Neural cell (in vitro differentiated cells): ENCODE measurements at regions not wholly inside any gene's neighbourhood (a gene's known extent, or its start where the extent isn't known, plus 50 kb on each side); places are given as distances from the start of the nearest gene placed in this dataset.

Experiments used
- H2AFZ ChIP-seq: fragments of 200-600, 300-800 bp; sonication (generic), shearing (Covaris generic); 2 replicates; pipeline ENCODE4 v1.6.0; 2014; ENCODE audit warnings: low read depth, mild to moderate bottlenecking, antibody characterized with exemption, low read length, moderate library complexity
- H3F3A ChIP-seq: fragments of 200-600 bp; shearing (Covaris generic); 2 replicates; pipeline ENCODE4 v1.6.1; 2016; ENCODE audit warnings: mild to moderate bottlenecking, moderate library complexity, mixed read lengths, antibody characterized with exemption, low read length; ENCODE audit not compliant: insufficient read depth, poor library complexity, severe bottlenecking
- H3K27ac ChIP-seq: fragments of 200-600, 300-800 bp; sonication (generic), shearing (Covaris generic); 2 replicates; pipeline ENCODE4 v1.5.1; 2014; ENCODE audit warnings: mild to moderate bottlenecking, low read length, moderate library complexity
- H3K27me3 ChIP-seq: fragments of 300-800, 200-600 bp; sonication (generic), shearing (Covaris generic); 2 replicates; pipeline ENCODE4 v1.6.0; 2014; ENCODE audit warnings: mild to moderate bottlenecking, low read depth, low read length, moderate library complexity; ENCODE audit not compliant: insufficient read depth
- H3K36me3 ChIP-seq: fragments of 300-800, 200-600 bp; sonication (generic), shearing (Covaris generic); 2 replicates; pipeline ENCODE4 v1.5.1; 2014; ENCODE audit warnings: mild to moderate bottlenecking, antibody characterized with exemption, low read length, moderate library complexity; ENCODE audit not compliant: insufficient read depth
- H3K4me2 ChIP-seq: fragments of 300-800, 200-600 bp; sonication (generic), shearing (Covaris generic); 2 replicates; pipeline ENCODE4 v1.6.0; 2014; ENCODE audit warnings: mild to moderate bottlenecking, low read length
- H3K4me3 ChIP-seq: fragments of 300-800, 200-600 bp; sonication (generic), shearing (Covaris generic); 2 replicates; pipeline ENCODE4 v1.5.1; 2014; ENCODE audit warnings: mild to moderate bottlenecking, low read length, moderate library complexity
- H3K79me2 ChIP-seq: fragments of 200-600 bp; shearing (Covaris generic); replicated peaks from 2 replicates; pipeline ENCODE4 v1.6.0; 2014; ENCODE audit warnings: mild to moderate bottlenecking, low read length, moderate library complexity; ENCODE audit not compliant: insufficient read depth
- H3K9ac ChIP-seq: fragments of 300-800, 200-600 bp; sonication (generic), shearing (Covaris generic); 2 replicates; pipeline ENCODE4 v1.6.1; 2016; ENCODE audit warnings: mild to moderate bottlenecking, low read length, mixed read lengths
- H3K9me2 ChIP-seq: fragments of 200-600 bp; shearing (Covaris generic); 2 replicates; pipeline ENCODE4 v1.6.1; 2016; ENCODE audit warnings: mild to moderate bottlenecking, low read length, mixed read lengths; ENCODE audit not compliant: insufficient read depth
- H3K9me3 ChIP-seq: fragments of 200-600, 300-800 bp; sonication (generic), shearing (Covaris generic); 2 replicates; pipeline ENCODE4 v1.6.1; 2016; ENCODE audit warnings: mild to moderate bottlenecking, mixed run types, low read length, moderate library complexity, mixed read lengths
- H4K20me1 ChIP-seq: fragments of 200-600 bp; shearing (Covaris generic); 2 replicates; pipeline ENCODE4 v1.6.1; 2016; ENCODE audit warnings: mild to moderate bottlenecking, mixed run types; ENCODE audit not compliant: insufficient read depth
- EP300 ChIP-seq: fragments of 450-650 bp; conservative IDR thresholded peaks from 2 replicates; pipeline ENCODE4 v1.6.1; 2014; ENCODE audit warnings: antibody characterized with exemption, mild to moderate bottlenecking, moderate library complexity; ENCODE audit not compliant: poor library complexity, severe bottlenecking
- EZH2 ChIP-seq: fragments of 200-600, 300-800 bp; shearing (Covaris generic), sonication (generic); IDR thresholded peaks from 2 replicates; pipeline ENCODE4 v1.6.1; 2014; ENCODE audit warnings: antibody characterized with exemption, low read length, borderline replicate concordance, mild to moderate bottlenecking; ENCODE audit not compliant: insufficient read depth, poor library complexity, severe bottlenecking
- MXI1 ChIP-seq: fragments of 450-650 bp; conservative IDR thresholded peaks from 2 replicates; pipeline ENCODE4 v1.6.1; 2014; ENCODE audit warnings: antibody characterized with exemption, mild to moderate bottlenecking; ENCODE audit not compliant: poor library complexity, severe bottlenecking
- POLR2AphosphoS5 ChIP-seq: IDR thresholded peaks from 2 replicates; pipeline ENCODE4 v1.6.1; 2012
- RAD21 ChIP-seq: fragments of 450-650 bp; conservative IDR thresholded peaks from 2 replicates; pipeline ENCODE4 v1.6.1; 2014; ENCODE audit warnings: antibody characterized with exemption, mild to moderate bottlenecking, moderate library complexity
- SMC3 ChIP-seq: fragments of 450-650 bp; conservative IDR thresholded peaks from 2 replicates; pipeline ENCODE4 v1.6.1; 2014; ENCODE audit warnings: antibody characterized with exemption, mild to moderate bottlenecking, moderate library complexity; ENCODE audit not compliant: poor library complexity
- TAF1 ChIP-seq: IDR thresholded peaks from 2 replicates; pipeline ENCODE4 v1.6.1; 2012; ENCODE audit warnings: low read depth
- TF ChIP-seq, protein P1 (sequence below): IDR thresholded peaks from 2 replicates; pipeline ENCODE4 v1.6.1; 2012; ENCODE audit warnings: borderline replicate concordance
- TF ChIP-seq, protein P2 (sequence below): fragments of 450-650 bp; IDR thresholded peaks from 2 replicates; pipeline ENCODE4 v1.5.1; 2014; ENCODE audit warnings: antibody characterized with exemption, mild to moderate bottlenecking, moderate library complexity; ENCODE audit not compliant: poor library complexity, severe bottlenecking

GRCh38 chrX:13428053-13428786, 108.4 kb upstream of the ATXN3L start:
- no peaks in the 10 kb centered on the region for H3K36me3 ChIP-seq
- H3F3A ChIP-seq = no peaks in the 10 kb centered on the region
- no peaks in the 10 kb centered on the region for H3K9me2 ChIP-seq
- H3K4me3 ChIP-seq = no peak overlapping the region
- H3K27me3 ChIP-seq = no peaks in the 10 kb centered on the region
- no peaks in the 10 kb centered on the region for H4K20me1 ChIP-seq
- H3K4me2 ChIP-seq = no peak overlapping the region
- no peak overlapping the region for H3K27ac ChIP-seq
- H3K9ac ChIP-seq = no peak overlapping the region
- TF ChIP-seq, protein P1, sequence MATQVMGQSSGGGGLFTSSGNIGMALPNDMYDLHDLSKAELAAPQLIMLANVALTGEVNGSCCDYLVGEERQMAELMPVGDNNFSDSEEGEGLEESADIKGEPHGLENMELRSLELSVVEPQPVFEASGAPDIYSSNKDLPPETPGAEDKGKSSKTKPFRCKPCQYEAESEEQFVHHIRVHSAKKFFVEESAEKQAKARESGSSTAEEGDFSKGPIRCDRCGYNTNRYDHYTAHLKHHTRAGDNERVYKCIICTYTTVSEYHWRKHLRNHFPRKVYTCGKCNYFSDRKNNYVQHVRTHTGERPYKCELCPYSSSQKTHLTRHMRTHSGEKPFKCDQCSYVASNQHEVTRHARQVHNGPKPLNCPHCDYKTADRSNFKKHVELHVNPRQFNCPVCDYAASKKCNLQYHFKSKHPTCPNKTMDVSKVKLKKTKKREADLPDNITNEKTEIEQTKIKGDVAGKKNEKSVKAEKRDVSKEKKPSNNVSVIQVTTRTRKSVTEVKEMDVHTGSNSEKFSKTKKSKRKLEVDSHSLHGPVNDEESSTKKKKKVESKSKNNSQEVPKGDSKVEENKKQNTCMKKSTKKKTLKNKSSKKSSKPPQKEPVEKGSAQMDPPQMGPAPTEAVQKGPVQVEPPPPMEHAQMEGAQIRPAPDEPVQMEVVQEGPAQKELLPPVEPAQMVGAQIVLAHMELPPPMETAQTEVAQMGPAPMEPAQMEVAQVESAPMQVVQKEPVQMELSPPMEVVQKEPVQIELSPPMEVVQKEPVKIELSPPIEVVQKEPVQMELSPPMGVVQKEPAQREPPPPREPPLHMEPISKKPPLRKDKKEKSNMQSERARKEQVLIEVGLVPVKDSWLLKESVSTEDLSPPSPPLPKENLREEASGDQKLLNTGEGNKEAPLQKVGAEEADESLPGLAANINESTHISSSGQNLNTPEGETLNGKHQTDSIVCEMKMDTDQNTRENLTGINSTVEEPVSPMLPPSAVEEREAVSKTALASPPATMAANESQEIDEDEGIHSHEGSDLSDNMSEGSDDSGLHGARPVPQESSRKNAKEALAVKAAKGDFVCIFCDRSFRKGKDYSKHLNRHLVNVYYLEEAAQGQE = no peak
- TF ChIP-seq TAF1 (no peak), POLR2AphosphoS5 (no peak), EZH2 (no peak), EP300 (no peak), SMC3 (no peak), MXI1 (no peak), RAD21 (no peak)
- TF ChIP-seq, protein P2, sequence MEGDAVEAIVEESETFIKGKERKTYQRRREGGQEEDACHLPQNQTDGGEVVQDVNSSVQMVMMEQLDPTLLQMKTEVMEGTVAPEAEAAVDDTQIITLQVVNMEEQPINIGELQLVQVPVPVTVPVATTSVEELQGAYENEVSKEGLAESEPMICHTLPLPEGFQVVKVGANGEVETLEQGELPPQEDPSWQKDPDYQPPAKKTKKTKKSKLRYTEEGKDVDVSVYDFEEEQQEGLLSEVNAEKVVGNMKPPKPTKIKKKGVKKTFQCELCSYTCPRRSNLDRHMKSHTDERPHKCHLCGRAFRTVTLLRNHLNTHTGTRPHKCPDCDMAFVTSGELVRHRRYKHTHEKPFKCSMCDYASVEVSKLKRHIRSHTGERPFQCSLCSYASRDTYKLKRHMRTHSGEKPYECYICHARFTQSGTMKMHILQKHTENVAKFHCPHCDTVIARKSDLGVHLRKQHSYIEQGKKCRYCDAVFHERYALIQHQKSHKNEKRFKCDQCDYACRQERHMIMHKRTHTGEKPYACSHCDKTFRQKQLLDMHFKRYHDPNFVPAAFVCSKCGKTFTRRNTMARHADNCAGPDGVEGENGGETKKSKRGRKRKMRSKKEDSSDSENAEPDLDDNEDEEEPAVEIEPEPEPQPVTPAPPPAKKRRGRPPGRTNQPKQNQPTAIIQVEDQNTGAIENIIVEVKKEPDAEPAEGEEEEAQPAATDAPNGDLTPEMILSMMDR = no peak
- no peaks in the 10 kb centered on the region for H3K9me3 ChIP-seq
- H3K79me2 ChIP-seq = no peaks in the 10 kb centered on the region
- no peak overlapping the region for H2AFZ ChIP-seq

DNA sequence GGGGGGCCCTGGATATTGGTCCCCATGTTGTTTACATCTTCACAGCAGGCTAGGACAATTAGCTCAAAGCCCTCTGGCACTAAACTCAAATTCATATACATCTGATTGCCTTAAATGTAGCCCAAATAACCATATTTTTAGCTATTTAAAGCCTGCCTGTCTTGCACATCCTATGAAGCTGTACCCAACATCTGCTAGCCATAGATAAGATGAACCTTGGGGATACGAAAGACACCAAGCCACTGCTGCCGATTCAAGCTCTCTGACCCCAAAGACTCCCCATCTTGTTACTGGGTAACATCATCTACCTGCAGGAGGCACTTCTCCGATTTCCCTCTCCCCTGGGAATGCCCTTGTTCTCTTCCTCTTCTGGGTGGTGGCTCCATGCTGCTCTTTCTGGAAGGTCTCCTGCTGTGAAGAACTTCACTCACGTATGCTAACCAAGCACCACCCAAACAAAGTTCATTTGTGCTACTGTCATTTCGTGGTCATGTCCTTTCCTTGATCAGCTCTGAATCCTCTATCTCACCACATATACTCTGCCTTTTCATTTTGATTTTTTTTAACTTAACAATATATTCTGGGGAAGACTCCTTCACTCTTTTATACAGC, 107.7 kb upstream of the ATXN3L start:
- H4K20me1 ChIP-seq = no peaks in the 10 kb centered on the region
- no peak overlapping the region for H3K27ac ChIP-seq
- TF ChIP-seq RAD21 (no peak), EZH2 (no peak)
- TF ChIP-seq, protein P2 = no peak
- TF ChIP-seq, protein P1 = no peak
- H3K4me2 ChIP-seq = no peak overlapping the region
- H3K9me3 ChIP-seq = no peaks in the 10 kb centered on the region
- H3K9ac ChIP-seq = no peak overlapping the region
- no peak overlapping the region for H3K4me3 ChIP-seq
- no peaks in the 10 kb centered on the region for H3K9me2 ChIP-seq
- no peaks in the 10 kb centered on the region for H3F3A ChIP-seq
- H2AFZ ChIP-seq = no peak overlapping the region
- H3K36me3 ChIP-seq = no peaks in the 10 kb centered on the region
- H3K79me2 ChIP-seq = no peaks in the 10 kb centered on the region
- no peaks in the 10 kb centered on the region for H3K27me3 ChIP-seq
